Natural killer cell (primary cell): ENCODE measurements at regions not wholly inside any gene's neighbourhood (a gene's known extent, or its start where the extent isn't known, plus 50 kb on each side); places are given as distances from the start of the nearest gene placed in this dataset.

Experiments used
- ATAC-seq, 3 donors: fragments of 150-1000 bp in 2 of 3; fragments of 200-7000 bp in 1 of 3; cut with Tn5 transposase; 1 replicate in 1 of 3; 2 replicates in 2 of 3; pipeline ENCODE4 v1.10.0; 2021; ENCODE audit warnings: mild to moderate bottlenecking in 2 of 3, moderate library complexity in 2 of 3
- DNase-seq, 2 donors: peaks; one replicate each; pipeline versions ENCODE4 v3.0.0 to v3.0.0-alpha.2; 2013 to 2021; ENCODE audit warnings: mixed read lengths in 1 of 2
- H3K27ac ChIP-seq: one replicate; pipeline ENCODE4 v1.5.1; 2013; ENCODE audit warnings: mild to moderate bottlenecking, low read length
- H3K27me3 ChIP-seq: one replicate; pipeline ENCODE4 v1.6.1; 2013; ENCODE audit warnings: low read length; ENCODE audit not compliant: control insufficient read depth, insufficient read depth
- H3K36me3 ChIP-seq: one replicate; pipeline ENCODE4 v1.6.1; 2013; ENCODE audit warnings: low read length; ENCODE audit not compliant: control insufficient read depth, insufficient read depth
- H3K4me1 ChIP-seq: one replicate; pipeline ENCODE4 v1.6.1; 2013; ENCODE audit warnings: low read length; ENCODE audit not compliant: control insufficient read depth, insufficient read depth
- H3K4me3 ChIP-seq: one replicate; pipeline ENCODE4 v1.5.1; 2013; ENCODE audit warnings: low read length
- H3K9me3 ChIP-seq: one replicate; pipeline ENCODE4 v1.6.1; 2013; ENCODE audit warnings: low read length; ENCODE audit not compliant: control insufficient read depth, insufficient read depth
- H3K27ac Mint-ChIP-seq, 2 donors: one replicate each; pipeline ENCODE4 v1.8.0; 2022; ENCODE audit warnings: mild to moderate bottlenecking in 2 of 2, mixed read lengths in 2 of 2, moderate library complexity in 1 of 2
- H3K27me3 Mint-ChIP-seq, 2 donors: one replicate each; pipeline ENCODE4 v1.8.0; 2022; ENCODE audit warnings: low read depth in 2 of 2, mixed read lengths in 2 of 2
- H3K36me3 Mint-ChIP-seq: one replicate; pipeline ENCODE4 v1.8.0; 2022; ENCODE audit warnings: mixed read lengths
- H3K4me1 Mint-ChIP-seq, 2 donors: one replicate each; pipeline ENCODE4 v1.8.0; 2022; ENCODE audit warnings: mixed read lengths in 2 of 2
- H3K4me3 Mint-ChIP-seq: one replicate; pipeline ENCODE4 v1.8.0; 2022; ENCODE audit warnings: mild to moderate bottlenecking, moderate library complexity, mixed read lengths
- H3K9me3 Mint-ChIP-seq, 2 donors: one replicate each; pipeline ENCODE4 v1.8.0; 2022; ENCODE audit warnings: mixed read lengths in 2 of 2
- WGBS: methylation state at CpG from one replicate; pipeline ENCODE4 v1.1.7; 2013; ENCODE audit warnings: missing lambda C conversion rate; ENCODE audit not compliant: insufficient coverage; 5-methylcytosine and 5-hydroxymethylcytosine counted together
- intact Hi-C: fragments of 100-400 bp; cut with micrococcal nuclease; formaldehyde crosslinking; loops from one replicate; pipeline ENCODE4 v1.14.2; 2022
- TF ChIP-seq, protein P1 (sequence below): fragments of 200-600 bp; IDR thresholded peaks from one replicate; pipeline ENCODE4 v1.8.0; 2022; ENCODE audit warnings: antibody characterized with exemption

GRCh38 chr17:79224476-79224875 lies 149.9 kb downstream of the ENGASE start:
- H3K36me3 Mint-ChIP-seq: no peaks in the 10 kb centered on the region
- ATAC-seq: no peak
- H3K9me3 Mint-ChIP-seq: no peaks in the 10 kb centered on the region

GRCh38 chr17:79223953-79224352 lies 149.3 kb downstream of the ENGASE start:
- Histone ChIP-seq H3K4me1 (peaks cover 5% of the 10 kb centered on the region), H3K36me3 (no peaks in the 10 kb centered on the region), H3K9me3 (no peaks in the 10 kb centered on the region), H3K27me3 (peaks cover 8% of the 10 kb centered on the region), H3K27ac (no peak overlapping the region), H3K4me3 (no peak overlapping the region)
- TF ChIP-seq, protein P1, sequence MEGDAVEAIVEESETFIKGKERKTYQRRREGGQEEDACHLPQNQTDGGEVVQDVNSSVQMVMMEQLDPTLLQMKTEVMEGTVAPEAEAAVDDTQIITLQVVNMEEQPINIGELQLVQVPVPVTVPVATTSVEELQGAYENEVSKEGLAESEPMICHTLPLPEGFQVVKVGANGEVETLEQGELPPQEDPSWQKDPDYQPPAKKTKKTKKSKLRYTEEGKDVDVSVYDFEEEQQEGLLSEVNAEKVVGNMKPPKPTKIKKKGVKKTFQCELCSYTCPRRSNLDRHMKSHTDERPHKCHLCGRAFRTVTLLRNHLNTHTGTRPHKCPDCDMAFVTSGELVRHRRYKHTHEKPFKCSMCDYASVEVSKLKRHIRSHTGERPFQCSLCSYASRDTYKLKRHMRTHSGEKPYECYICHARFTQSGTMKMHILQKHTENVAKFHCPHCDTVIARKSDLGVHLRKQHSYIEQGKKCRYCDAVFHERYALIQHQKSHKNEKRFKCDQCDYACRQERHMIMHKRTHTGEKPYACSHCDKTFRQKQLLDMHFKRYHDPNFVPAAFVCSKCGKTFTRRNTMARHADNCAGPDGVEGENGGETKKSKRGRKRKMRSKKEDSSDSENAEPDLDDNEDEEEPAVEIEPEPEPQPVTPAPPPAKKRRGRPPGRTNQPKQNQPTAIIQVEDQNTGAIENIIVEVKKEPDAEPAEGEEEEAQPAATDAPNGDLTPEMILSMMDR: no peak
- ATAC-seq: no peak
- Mint-ChIP-seq H3K27ac (no peak overlapping the region), H3K9me3 (no peaks in the 10 kb centered on the region), H3K27me3 (peaks cover 8 to 20% of the 10 kb centered on the region in 2 donors), H3K4me3 (no peak overlapping the region), H3K36me3 (no peaks in the 10 kb centered on the region), H3K4me1 (peaks cover 5 to 9% of the 10 kb centered on the region in 2 donors)
- intact Hi-C loops: no loop called here
- no peak for DNase-seq
- 74% methylated on average over 8 of the region's 8 CpGs for WGBS

More at GRCh38 chr17:79224476-79224875, 149.9 kb downstream of the ENGASE start:
- no peak overlapping the region for H3K4me3 ChIP-seq
- Mint-ChIP-seq H3K4me1 (peaks cover 5 to 9% of the 10 kb centered on the region in 2 donors), H3K4me3 (no peak overlapping the region), H3K27ac (no peak overlapping the region), H3K27me3 (peaks cover 6 to 20% of the 10 kb centered on the region in 2 donors)
- peaks cover 5% of the 10 kb centered on the region for H3K4me1 ChIP-seq
- H3K9me3 ChIP-seq: no peaks in the 10 kb centered on the region
- no peak for DNase-seq
- peaks cover 8% of the 10 kb centered on the region for H3K27me3 ChIP-seq
- 51% methylated on average over 4 of the region's 4 CpGs for WGBS
- no peak overlapping the region for H3K27ac ChIP-seq
- TF ChIP-seq, protein P1: no peak
- no peaks in the 10 kb centered on the region for H3K36me3 ChIP-seq
- intact Hi-C loops: no loop called here

- Histone ChIP-seq H3K4me1 (peaks cover 5% of the 10 kb centered on the region), H3K27me3 (peaks cover 8% of the 10 kb centered on the region), H3K4me3 (no peak overlapping the region), H3K36me3 (no peaks in the 10 kb centered on the region), H3K9me3 (no peaks in the 10 kb centered on the region), H3K27ac (no peak overlapping the region)
- H3K27ac Mint-ChIP-seq: no peak overlapping the region
- no peak for ATAC-seq
- DNase-seq: no peak
- TF ChIP-seq, protein P1: no peak
- peaks cover 5 to 9% of the 10 kb centered on the region in 2 donors for H3K4me1 Mint-ChIP-seq
- no peak overlapping the region for H3K4me3 Mint-ChIP-seq
- H3K9me3 Mint-ChIP-seq: no peaks in the 10 kb centered on the region
- no peaks in the 10 kb centered on the region for H3K36me3 Mint-ChIP-seq
- H3K27me3 Mint-ChIP-seq: peaks cover 8 to 20% of the 10 kb centered on the region in 2 donors
- intact Hi-C loops: no loop called here
- 59% methylated on average over 6 of the region's 9 CpGs for WGBS
These were observed 148.8 kb downstream of the ENGASE start for GRCh38 chr17:79223471-79223870.

GRCh38 chr17:79221597-79221996 lies 147.0 kb downstream of the ENGASE start:
- H3K4me1 Mint-ChIP-seq: peaks cover 5 to 9% of the 10 kb centered on the region in 2 donors
- DNase-seq (no peak), ATAC-seq (no peak)
- TF ChIP-seq, protein P1: no peak
- WGBS: 89% methylated on average over 8 of the region's 8 CpGs
- peaks cover 5% of the 10 kb centered on the region for H3K4me1 ChIP-seq
- no peak overlapping the region for H3K27ac ChIP-seq
- H3K36me3 Mint-ChIP-seq: no peaks in the 10 kb centered on the region
- H3K27me3 Mint-ChIP-seq: peaks cover 13 to 20% of the 10 kb centered on the region in 2 donors
- H3K36me3 ChIP-seq: no peaks in the 10 kb centered on the region
- H3K27ac Mint-ChIP-seq: no peak overlapping the region
- H3K9me3 ChIP-seq: no peaks in the 10 kb centered on the region
- H3K4me3 Mint-ChIP-seq: no peak overlapping the region
- H3K9me3 Mint-ChIP-seq: no peaks in the 10 kb centered on the region
- H3K4me3 ChIP-seq: no peak overlapping the region
- intact Hi-C loops: no loop called here
- peaks cover 8% of the 10 kb centered on the region for H3K27me3 ChIP-seq
